Endometrium (tissue), 2 donors: ENCODE measurements at regions not wholly inside any gene's neighbourhood (a gene's known extent, or its start where the extent isn't known, plus 50 kb on each side); places are given as distances from the start of the nearest gene placed in this dataset.
A peak's percentile ranks its signal among the peaks of the same experiment; 100 is the strongest.
"Not testable (repeated sequence)": the region's sequence is repeated elsewhere in the genome, so short reads cannot be mapped to it uniquely, and the experiment has no call there.

Source experiments
- FAIRE-seq: peaks from 2 replicates; lab custom pipeline; 2012; peaks lifted over from hg19 to GRCh38; lab: Jason Lieb, UNC
- donor health status: control.
- donor health status: control.

GRCh38 chr3:187536185-187536584, 134.0 kb downstream of the SST start:
- FAIRE-seq = no peak

GRCh38 chr3:187533797-187534196, 136.4 kb downstream of the SST start:
- no peak for FAIRE-seq

- no peak for FAIRE-seq
These were observed 138.4 kb downstream of the SST start for GRCh38 chr3:187531831-187532230.

GRCh38 chr3:187522890-187523289, 147.3 kb downstream of the SST start:
- FAIRE-seq = no peak

- no peak for FAIRE-seq
These were observed 147.9 kb downstream of the SST start for GRCh38 chr3:187522293-187522692.

- no peak for FAIRE-seq
These were observed 148.6 kb downstream of the SST start for GRCh38 chr3:187521546-187521945.

- no peak for FAIRE-seq
These were observed 149.9 kb downstream of the SST start for GRCh38 chr3:187520027-187520945.

GRCh38 chr3:187519428-187519890, 150.7 kb downstream of the SST start:
- no peak for FAIRE-seq

- FAIRE-seq = no peak
These were observed 150.4 kb downstream of the RTP4 start for GRCh38 chr3:187518616-187519015.

- FAIRE-seq = no peak
These were observed 150.0 kb downstream of the RTP4 start for GRCh38 chr3:187518207-187518606.

GRCh38 chr3:187516446-187517185, 148.4 kb downstream of the RTP4 start:
- FAIRE-seq = no peak

GRCh38 chr3:187507905-187508304, 139.7 kb downstream of the RTP4 start:
- no peak for FAIRE-seq

- peak; percentile 88 for FAIRE-seq
These were observed 139.1 kb downstream of the RTP4 start for GRCh38 chr3:187507266-187507665.

- FAIRE-seq = no peak
These were observed 136.2 kb downstream of the RTP4 start for GRCh38 chr3:187504435-187504834.

- FAIRE-seq = no peak
These were observed 130.1 kb downstream of the RTP4 start for GRCh38 chr3:187498211-187498724.

GRCh38 chr3:187497052-187497451, 128.9 kb downstream of the RTP4 start:
- FAIRE-seq = no peak

GRCh38 chr3:187494056-187494455, 125.9 kb downstream of the RTP4 start:
- not testable (repeated sequence) for FAIRE-seq

GRCh38 chr3:187491371-187491770, 123.2 kb downstream of the RTP4 start:
- FAIRE-seq = no peak

- FAIRE-seq = no peak
These were observed 122.2 kb downstream of the RTP4 start for GRCh38 chr3:187490366-187490765.

- FAIRE-seq = no peak
These were observed 116.5 kb downstream of the RTP4 start for GRCh38 chr3:187484547-187485295.

- no peak for FAIRE-seq
These were observed 113.2 kb downstream of the RTP4 start for GRCh38 chr3:187481426-187481825.

GRCh38 chr3:187475613-187476012, 107.4 kb downstream of the RTP4 start:
- not testable (repeated sequence) for FAIRE-seq
